ENCODE measurements at regions not wholly inside any gene's neighbourhood (a gene's known extent, or its start where the extent isn't known, plus 50 kb on each side); places are given as distances from the start of the nearest gene placed in this dataset.

DNA sequence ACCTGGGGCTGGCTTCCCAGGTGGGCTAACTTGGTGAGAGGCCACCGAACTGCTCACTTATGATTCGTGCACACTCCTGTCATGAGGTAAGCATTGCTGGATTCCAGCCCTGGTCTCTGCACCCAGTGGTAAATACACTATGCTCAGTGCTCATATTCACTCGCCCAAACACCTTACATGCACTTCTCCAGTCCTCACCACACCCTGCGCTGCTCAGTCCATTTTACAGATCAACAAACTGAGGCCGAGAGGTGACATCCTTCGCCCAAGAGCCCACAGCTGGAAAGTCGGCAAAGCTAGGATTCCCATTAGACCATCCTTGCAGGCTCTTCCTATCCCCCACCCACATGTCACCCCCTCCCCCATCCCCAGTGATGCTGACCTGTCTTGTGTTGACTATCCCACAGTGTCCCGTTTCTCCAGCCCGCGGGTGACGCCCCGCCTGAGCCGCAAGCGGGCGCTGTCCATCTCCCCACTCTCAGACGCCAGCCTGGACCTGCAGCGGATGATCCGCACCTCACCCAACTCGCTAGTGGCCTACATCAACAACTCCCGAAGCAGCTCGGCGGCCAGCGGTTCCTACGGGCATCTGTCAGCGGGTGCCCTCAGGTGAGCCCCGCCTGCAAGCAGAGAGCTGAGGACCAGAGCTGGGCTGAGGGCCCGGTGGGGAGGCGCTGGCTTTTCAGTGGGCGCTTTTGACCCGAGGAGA, 232.8 kb downstream of the GLI2 start:
- Histone ChIP-seq H3K4me2 (ENCODE audit: insufficient read depth, low read length) (no peak overlapping the region), H3K9me1 (replicated peaks; ENCODE audit: control insufficient read depth, extremely low read depth, insufficient read depth, low read length) (no peaks in the 10 kb centered on the region), H3K9ac (replicated peaks; ENCODE audit: extremely low read depth, insufficient read depth, low read length) (no peak overlapping the region), H2AFZ (ENCODE audit: low read depth, low read length) (no peak overlapping the region), H3K79me2 (ENCODE audit: control insufficient read depth, insufficient read depth, low read length) (no peaks in the 10 kb centered on the region), H3K9me3 (replicated peaks; ENCODE audit: control insufficient read depth, insufficient read depth, low read length) (no peaks in the 10 kb centered on the region), H3K27me3 (ENCODE audit: control insufficient read depth in 2 of 2, insufficient read depth in 2 of 2, low read length in 2 of 2) (no peaks in the 10 kb centered on the region), H3K36me3 (ENCODE audit: control insufficient read depth in 2 of 2, extremely low read depth in 1 of 2, insufficient read depth in 2 of 2, low read length in 2 of 2) (no peaks in the 10 kb centered on the region), H3K4me1 (ENCODE audit: control insufficient read depth, extremely low read depth, insufficient read depth, low read length) (no peaks in the 10 kb centered on the region), H4K20me1 (replicated peaks; ENCODE audit: control insufficient read depth, extremely low read depth, insufficient read depth, low read length) (no peaks in the 10 kb centered on the region), H3K4me3 (replicated peaks in 1 of 3; ENCODE audit: insufficient read depth in 1 of 3, low read depth in 1 of 3, low read length in 3 of 3) (no peak overlapping the region), H3K27ac (ENCODE audit: insufficient read depth, low read depth, low read length) (no peak overlapping the region)
- dilution Hi-C loops (cut with MboI; ENCODE audit: extremely low pct_ligation_motif_present, low sequenced_read_pairs) (no loop called here), intact Hi-C loops (cut with micrococcal nuclease) (no loop called here)
- FAIRE-seq (no peak), DNase-seq (ENCODE audit: low read depth, low spot score) (no peak)
- TF ChIP-seq MYC (IDR thresholded peaks at IDR 0.05; ENCODE audit: low read depth, low read length) (no peak), POLR2AphosphoS5 (IDR thresholded peaks at IDR 0.05; ENCODE audit: insufficient read depth, low read depth, low read length) (no peak), EZH2 (IDR thresholded peaks at IDR 0.05; ENCODE audit: borderline replicate concordance, low read depth, low read length, severe bottlenecking) (no peak), JUN (IDR thresholded peaks at IDR 0.05; ENCODE audit: borderline replicate concordance, insufficient read depth, insufficient read length, low read depth) (no peak), GATA2 (IDR thresholded peaks at IDR 0.05; ENCODE audit: insufficient read depth, insufficient read length, low read depth, low read length) (no peak), FOS (IDR thresholded peaks at IDR 0.05; ENCODE audit: borderline replicate concordance, insufficient read depth, low read length) (no peak), POLR2A (IDR thresholded peaks at IDR 0.05; ENCODE audit: low read depth, low read length) (no peak)
- TF ChIP-seq, protein P1, sequence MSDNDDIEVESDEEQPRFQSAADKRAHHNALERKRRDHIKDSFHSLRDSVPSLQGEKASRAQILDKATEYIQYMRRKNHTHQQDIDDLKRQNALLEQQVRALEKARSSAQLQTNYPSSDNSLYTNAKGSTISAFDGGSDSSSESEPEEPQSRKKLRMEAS (IDR thresholded peaks at IDR 0.05; ENCODE audit: insufficient read depth, insufficient read length): no peak
- TF ChIP-seq, protein P2, sequence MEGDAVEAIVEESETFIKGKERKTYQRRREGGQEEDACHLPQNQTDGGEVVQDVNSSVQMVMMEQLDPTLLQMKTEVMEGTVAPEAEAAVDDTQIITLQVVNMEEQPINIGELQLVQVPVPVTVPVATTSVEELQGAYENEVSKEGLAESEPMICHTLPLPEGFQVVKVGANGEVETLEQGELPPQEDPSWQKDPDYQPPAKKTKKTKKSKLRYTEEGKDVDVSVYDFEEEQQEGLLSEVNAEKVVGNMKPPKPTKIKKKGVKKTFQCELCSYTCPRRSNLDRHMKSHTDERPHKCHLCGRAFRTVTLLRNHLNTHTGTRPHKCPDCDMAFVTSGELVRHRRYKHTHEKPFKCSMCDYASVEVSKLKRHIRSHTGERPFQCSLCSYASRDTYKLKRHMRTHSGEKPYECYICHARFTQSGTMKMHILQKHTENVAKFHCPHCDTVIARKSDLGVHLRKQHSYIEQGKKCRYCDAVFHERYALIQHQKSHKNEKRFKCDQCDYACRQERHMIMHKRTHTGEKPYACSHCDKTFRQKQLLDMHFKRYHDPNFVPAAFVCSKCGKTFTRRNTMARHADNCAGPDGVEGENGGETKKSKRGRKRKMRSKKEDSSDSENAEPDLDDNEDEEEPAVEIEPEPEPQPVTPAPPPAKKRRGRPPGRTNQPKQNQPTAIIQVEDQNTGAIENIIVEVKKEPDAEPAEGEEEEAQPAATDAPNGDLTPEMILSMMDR (IDR thresholded peaks at IDR 0.05; ENCODE audit: extremely low read depth in 1 of 2, insufficient read depth in 1 of 2, low read depth in 1 of 2, low read length in 2 of 2): no peak
- ChIA-PET CTCF (no interaction called here), POLR2A (no interaction called here)
- BruUV-seq (replicated peaks): no TSS peak
